PC-9 (cell line): ENCODE measurements at regions not wholly inside any gene's neighbourhood (a gene's known extent, or its start where the extent isn't known, plus 50 kb on each side); places are given as distances from the start of the nearest gene placed in this dataset.

Source experiments
- CTCF ChIP-seq: fragments of 200-600 bp; sonication (generic); conservative IDR thresholded peaks from 2 replicates; pipeline ENCODE4 v1.6.1; 2017; ENCODE audit warnings: mixed run types, antibody characterized with exemption, mild to moderate bottlenecking, moderate library complexity
- EZH2 ChIP-seq: fragments of 200-600 bp; sonication (generic); IDR thresholded peaks from 2 replicates; pipeline ENCODE4 v1.8.0; 2017; ENCODE audit warnings: antibody characterized with exemption, low read depth

DNA sequence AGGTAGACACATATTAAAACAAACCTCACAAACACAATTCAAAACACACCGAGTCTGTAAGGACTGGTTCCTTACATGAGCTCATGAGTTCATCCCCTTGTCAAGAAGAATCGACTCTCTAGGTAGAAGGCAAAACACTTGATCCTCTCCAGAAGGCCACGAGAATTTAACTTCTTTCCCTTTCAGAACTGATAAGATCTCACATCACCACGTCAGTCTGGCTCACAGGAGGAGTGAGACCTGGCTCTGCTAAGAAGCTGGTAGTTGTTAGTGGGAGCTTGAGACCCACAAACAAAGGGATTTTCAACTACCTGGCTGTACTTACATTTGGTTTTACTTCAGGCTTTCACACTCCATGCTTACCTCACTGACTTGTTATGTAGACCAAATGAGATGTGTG lies 459.2 kb downstream of the ARHGEF28 start:
- TF ChIP-seq CTCF = no peak
- TF ChIP-seq EZH2 = no peak
